Glomerular endothelial cell (primary cell): ENCODE measurements at regions not wholly inside any gene's neighbourhood (a gene's known extent, or its start where the extent isn't known, plus 50 kb on each side); places are given as distances from the start of the nearest gene placed in this dataset.
"Not testable (repeated sequence)": the region's sequence is repeated elsewhere in the genome, so short reads cannot be mapped to it uniquely, and the experiment has no call there.

Source experiments
- DNase-seq: peaks from one replicate; pipeline ENCODE4 v3.0.0-alpha.2; 2011; ENCODE audit warnings: low read depth, low spot score; ENCODE audit errors: extremely low read depth

DNA sequence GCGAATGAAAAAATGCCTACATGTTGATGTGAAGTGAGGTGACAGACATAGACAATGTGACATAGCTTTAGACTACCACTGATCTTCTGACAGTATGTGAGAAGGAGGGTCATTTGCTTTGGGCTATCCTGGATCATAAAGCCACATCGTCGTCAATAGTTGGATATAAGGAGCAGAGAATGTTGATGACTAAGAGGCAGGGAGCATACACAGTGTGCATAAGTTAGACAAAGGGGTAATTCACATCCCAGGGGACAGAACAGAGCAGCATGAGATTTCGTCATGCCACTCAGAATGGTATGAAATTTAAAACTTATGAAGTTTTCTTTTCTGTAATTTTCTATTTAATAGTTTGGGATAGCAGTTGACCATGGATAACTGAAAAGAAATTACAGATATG lies 403.2 kb downstream of the DSC3 start:
- no peak for DNase-seq

DNA sequence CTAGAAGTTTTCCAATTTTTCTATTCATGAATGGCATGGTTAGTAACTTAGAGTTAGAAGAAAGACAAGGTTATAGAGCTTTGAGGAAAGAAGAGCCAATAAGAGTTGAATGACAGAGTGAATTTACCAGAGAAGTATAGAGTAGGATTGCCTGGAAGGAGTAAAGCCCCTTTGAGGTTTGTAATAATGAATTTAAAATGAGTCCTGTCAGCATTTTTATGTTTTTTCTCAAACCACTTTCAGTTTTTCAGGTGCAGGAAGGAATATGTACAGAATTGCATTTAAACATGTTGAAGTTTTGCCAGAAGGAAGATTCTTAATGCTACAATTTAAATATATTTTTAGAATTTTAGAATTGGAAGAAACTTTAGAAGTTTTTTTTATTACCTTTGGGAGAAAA lies 408.3 kb downstream of the DSC3 start:
- no peak for DNase-seq

DNA sequence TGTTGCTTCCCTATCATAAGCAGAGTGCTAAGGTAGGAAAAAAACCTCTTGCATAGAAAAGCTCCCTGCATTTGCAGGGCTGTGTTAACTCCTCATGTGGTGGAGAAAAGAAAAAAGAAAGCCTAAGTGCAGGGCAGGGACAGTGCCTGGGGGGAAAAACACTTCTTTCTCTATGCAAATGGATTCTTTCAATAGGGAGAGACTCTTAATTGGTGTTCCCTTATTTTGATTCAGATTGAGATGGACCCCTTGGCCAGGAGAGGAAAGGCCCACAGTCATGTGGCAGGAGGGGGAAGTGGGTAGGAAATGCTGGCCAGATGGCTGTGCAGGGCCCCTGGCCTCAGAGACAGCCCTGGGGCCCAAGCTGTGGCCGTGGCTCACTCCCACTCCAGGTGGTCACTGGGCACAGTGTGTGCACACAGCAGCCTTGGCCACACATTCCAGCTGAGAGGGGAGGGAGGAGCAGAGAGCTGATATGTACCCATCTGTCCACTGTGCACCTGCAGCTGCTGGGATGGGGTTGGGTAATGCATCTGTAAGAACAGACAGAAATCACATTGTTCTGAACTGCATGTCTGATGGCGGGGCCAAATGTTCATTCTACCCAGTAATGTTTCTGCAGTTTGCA lies 410.4 kb downstream of the DSC3 start:
- DNase-seq = no peak

DNA sequence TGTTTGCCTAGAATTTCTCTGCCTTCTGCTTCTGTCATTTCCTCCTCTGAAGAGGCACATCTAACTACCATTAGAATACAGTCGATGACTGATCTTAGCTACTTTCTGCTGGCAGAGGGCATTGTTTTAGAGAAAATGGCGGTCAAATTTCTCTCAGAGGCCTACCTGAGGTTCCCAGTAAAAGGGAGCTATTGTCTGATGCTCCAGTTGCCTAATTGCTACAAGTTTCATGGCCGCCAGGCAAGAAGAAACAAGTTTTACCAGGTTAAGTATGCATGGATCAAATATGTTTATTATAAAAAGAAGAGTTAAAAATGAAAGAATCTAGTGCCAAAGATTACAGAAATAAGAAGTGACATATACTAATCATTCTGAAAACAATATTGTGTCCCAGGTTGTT lies 416.6 kb downstream of the DSC3 start:
- no peak for DNase-seq

DNA sequence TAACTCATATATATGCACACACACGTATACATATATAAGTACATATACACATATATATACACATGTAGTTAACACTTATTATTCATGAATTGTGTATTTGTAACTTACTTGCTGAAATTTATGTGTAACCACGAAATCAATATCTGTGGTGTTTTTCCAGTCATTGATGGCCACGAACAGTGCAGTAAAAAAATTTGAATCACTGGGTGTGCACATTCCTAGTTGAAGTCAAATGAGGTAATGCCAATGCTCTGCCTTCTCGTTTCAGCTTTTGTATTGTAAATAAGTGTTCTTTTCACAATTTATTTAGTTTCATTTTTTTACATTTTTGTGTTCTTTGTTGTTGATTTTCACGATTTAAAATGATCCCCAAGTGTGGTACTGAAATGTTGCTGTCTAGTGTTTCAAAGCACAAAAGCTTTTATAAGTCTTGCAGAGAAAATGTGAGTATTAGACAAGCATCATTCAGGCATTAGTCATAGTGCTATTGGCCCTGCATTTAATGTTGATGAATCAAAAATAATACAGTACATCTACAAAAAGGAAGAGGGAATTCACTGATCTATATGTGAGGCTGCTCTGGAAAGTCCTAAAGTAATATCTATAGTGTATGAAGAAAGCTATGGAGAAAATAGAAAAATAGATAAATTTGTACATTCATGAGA lies 419.0 kb downstream of the DSC3 start:
- no peak for DNase-seq

DNA sequence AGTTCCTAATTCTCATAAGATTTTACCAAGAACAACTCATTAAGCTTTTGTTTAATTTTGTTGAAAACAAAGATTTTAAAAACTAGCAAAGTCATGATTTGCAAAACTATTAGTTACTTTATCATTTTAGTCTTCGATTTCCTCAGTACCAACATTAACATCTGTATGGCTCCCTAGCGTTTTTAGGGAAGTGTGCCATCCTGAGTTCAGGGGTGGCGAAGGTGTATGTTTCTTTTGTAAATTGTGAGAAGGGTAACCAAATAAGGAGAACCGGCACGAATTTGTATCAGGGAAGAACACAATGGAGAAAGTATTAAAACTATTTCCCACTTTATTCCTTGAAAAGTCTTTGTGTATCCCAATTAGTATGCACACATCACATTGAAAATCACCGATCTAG lies 419.9 kb downstream of the DSC3 start:
- no peak for DNase-seq

DNA sequence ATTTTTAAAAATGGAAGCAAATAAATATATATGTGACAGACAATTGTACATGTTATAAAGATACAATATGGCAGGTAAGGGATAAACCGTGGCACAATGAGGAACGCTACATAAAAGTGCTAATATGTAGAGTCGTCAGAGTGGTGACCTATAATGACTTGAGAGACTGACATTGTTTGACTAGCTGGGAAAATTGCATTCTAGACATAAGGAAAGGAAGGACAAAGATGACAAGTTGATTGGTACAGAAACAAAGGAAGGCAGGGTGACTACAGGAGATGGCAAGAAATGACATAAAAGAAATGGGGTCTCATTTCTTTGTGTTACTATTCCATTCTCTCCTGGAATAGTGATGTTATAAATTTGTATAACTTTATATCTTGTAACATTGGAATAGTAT lies 420.4 kb downstream of the DSC3 start:
- DNase-seq = no peak

DNA sequence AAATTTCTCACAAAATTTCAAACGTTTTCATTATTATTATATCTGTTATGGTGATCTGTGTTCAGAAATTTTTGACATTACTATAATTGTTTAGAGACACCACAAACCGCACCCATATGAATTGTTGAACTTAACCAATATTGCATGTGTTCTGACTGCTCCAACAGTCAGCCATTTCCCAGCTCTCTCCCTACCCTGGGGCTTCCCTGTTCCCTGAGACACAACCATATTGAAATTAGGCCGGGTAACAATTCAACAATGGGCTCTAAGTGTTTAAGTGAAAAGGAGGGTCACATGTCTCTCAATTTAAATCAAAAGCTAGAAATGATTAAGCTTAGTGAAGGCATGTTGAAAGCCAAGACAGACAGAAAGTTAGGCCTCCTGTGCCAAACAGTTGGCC lies 424.0 kb downstream of the DSC3 start:
- DNase-seq = no peak

DNA sequence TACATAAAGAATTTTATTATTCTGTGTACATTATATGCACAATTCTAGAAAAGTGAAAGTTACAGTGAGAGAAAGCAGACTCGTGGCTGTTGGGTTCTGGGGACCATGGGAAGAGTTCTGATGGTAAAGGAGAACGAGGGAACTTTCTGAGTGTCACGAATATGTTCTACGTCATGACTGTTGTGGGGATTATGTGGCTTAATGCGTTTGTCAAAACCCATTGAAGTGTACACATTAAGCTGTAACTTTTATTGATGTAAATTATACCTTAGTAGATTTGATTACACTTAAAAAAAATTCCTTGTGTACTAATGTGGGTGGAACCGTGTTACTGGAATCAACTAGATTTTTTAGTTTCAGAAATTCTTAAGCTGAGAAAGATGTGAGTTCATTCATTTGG lies 426.1 kb downstream of the DSC3 start:
- DNase-seq = no peak

DNA sequence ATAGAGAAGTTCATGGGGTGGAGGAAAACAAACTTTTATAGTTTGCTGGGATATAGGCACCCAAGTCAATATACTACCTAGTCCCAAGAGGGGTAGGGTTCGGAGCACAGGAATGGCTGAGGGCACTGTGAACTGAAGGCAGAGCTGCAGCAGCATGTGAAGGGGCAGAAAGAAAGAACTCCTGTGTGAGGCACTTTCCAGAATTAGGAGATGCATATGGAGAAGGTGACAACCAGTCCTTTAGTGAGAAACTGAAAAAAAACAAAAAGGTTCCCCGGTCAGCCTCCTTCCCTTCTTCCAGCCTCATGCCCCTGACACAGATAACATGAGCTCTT lies 429.1 kb downstream of the DSC3 start:
- no peak for DNase-seq

DNA sequence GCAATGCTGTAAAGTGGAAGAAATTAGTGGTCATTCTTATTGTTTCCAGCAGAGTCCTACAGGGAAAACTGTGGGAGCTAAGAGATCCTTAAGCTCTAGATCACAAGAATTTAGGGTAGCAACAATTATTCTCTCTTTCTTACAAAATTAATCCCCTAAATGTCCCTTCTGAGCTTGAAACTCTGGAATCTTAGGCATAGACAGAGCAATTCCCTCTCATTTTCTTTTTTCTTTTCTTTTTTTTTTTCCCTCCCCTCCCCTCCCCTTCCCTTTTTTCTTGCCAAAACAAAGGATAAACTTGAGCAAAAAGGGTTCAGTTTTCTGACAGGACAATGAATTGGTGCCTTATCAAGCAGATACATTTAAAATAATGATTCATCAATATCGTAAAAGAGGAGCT lies 441.0 kb downstream of the DSC3 start:
- no peak for DNase-seq

DNA sequence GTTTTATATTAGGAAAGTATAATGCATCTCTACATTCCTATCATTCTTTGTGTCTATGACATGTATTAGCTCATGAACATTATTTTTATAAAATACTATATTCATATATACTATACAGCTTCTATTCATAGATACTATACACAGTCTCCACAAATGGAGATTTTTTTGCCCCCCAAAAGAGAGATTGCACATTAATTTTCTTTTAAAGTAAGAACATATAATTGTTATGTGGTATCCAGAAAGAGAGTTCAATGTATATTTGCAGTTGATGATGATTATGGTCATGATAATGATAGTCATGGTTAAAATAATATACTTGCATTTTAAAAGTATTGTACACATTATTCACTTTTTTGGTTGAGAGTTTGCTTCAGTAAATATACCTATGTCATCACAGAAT lies 445.3 kb downstream of the DSC3 start:
- no peak for DNase-seq

DNA sequence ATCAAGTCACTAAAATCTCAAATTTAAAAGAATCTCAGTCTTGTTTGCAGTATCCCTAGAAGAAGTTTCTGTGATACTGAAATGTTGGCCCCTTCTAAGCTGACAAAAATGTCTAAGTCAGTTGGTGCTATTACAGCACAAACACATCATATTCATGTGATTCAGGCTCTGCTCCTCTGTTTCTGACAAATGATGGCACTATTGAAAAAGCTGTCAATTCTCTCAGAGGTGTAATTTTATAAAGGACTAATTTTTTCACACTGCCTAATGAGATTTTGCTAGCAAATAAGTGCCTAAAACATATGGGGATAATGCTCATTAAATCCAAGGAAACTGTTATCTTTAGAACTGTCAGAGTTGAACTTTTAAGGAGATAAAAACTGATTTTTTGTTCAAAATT lies 445.9 kb downstream of the DSC3 start:
- DNase-seq = no peak

DNA sequence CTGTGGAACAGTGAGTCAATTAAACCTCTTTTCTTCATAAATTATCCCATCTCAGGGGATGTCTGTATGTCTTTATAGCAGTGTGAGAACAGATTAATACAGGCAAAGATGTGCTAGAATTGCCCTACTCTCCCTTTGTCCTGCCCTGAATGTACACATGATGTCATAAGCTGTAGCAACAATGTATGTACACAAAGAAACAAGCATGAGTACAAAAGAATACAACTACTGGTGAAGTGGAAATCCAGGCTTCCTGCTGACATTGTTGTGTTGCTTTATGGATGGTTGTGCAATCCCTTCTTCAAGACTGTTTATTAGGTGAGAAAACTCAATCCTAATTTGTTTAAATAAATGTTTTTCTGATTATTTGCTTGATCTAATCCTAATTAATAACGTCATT lies 446.6 kb downstream of the DSC3 start:
- no peak for DNase-seq

DNA sequence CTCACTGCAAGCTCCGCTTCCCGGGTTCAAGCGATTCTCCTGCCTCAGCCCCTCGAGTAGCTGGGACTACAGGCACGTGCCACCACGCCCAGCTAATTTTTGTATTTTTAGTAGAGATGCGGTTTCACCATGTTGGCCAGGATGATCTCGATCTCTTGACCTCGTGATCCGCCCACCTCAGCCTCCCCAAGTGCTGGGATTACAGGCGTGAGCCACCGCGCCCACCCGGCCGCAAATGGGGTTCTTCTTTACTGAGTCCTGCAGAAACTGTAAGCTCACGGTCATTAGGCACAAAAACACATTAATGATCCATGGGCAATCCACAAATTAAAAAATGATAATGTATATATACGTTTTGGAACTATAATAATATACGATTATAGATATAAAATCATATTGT lies 447.6 kb downstream of the DSC3 start:
- not testable (repeated sequence) for DNase-seq

DNA sequence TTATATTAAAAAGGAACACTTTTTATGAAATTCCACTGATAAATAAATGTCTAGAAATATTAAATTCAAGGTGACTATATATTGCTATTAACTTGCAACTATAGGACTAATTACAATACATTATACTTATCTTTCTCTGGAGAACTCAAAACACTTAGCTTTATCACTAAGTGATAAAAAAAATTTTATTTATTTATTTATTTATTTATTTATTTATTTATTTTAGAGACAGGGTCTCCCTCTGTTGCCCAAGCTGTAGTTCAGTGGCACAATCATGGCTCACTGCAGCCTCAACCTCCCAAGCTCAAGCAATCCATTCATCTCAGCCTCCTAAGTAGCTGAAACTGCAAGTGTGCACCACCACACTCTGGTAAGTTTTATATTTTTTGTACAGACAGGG lies 451.1 kb downstream of the DSC3 start:
- no peak for DNase-seq

DNA sequence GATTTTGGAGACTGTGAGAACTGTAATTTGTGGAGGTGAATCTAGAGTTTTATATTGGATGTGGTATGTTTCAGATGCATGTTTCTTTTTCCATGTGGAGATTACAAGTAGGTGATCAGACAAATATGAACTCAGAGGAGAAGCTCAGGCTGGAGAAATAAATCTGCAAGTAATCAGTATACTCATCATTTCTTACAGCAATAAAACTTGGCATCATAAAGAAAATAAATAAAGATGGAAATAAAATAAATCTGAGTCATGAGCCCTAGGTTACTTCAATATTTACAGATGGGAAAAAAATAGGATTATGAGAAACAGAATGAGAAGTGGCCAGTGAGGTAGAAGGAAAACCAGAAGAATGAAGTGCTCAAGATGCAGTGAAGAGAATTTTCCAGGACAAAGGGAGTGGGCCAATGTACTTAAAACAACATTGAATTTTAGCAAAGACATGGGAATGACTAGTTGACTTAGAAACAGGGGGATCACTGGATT lies 453.8 kb downstream of the DSC3 start:
- DNase-seq = no peak

DNA sequence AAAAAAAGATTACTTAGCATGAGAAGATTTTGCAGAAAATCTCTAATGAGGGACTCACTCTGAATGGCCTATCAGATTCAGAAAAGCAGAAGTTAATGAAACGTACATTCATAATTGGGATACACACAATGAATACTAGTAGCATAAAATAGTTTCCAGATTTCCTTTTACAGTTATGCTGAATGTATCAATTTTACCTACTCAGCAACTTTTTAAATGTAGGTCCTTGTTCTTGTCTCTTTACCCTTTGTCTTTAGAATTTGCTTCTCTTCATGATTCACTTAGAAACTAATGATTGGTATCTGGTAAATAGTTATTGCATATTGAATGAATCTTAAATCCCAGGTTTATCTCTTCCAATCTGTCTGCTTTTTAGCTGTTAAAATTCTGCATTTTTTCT lies 458.8 kb downstream of the DSC3 start:
- no peak for DNase-seq

DNA sequence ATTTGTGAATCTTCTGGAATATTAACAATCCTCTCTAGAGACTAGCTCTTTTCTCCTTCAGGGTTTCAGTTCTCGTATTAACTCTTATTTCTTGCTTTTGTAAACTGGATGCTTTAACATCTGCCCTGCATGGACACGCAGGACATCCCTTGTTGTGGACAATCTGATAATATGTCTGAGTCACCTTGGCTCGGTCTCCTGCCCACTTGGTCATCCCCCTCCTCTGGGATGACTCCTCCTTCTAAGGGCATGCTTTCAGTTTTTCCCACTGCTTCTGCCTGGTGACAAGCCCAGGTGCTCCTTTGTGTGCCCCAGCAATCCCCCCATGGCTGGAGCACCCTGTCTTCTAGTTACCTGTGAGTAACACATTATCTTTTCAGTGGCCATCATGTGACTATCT lies 460.5 kb downstream of the DSC3 start:
- no peak for DNase-seq

DNA sequence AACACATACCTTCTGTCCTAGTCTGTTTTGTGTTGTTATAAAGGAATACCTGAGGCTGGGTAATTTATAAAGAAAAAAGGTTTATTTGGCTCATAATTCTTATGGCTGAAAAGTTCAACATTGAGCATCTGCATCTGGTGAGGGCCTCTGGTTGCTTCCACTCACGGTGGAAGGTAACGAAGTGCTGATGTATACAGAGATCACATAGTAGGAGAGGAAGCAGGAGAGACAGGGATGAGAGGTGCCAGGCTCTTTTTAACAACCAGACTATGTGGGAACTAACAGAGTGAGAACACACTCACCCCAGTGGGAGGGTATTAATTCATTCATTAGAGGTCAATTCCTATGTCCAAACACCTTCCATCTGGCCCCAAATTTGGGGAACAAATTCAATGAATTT lies 463.8 kb downstream of the DSC3 start:
- DNase-seq = no peak

DNA sequence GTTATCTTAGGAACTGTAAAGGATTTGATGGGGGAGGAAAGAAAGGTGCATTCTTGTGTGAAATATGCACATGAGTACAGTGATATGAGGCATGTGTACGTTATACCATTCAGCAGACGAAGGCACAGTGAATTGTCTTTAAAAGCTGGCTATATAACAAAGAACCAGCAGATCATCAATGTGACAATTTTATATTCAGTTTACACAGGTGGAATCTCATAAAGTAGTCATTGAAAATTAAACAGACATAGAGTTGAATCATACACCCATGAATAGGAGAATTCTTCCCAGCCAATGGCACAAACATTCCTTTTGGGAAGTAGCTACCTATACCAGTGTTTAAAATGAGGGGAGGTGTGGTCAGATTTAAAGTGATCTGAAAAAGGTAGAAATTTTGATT lies 470.3 kb downstream of the DSC3 start:
- DNase-seq = no peak

DNA sequence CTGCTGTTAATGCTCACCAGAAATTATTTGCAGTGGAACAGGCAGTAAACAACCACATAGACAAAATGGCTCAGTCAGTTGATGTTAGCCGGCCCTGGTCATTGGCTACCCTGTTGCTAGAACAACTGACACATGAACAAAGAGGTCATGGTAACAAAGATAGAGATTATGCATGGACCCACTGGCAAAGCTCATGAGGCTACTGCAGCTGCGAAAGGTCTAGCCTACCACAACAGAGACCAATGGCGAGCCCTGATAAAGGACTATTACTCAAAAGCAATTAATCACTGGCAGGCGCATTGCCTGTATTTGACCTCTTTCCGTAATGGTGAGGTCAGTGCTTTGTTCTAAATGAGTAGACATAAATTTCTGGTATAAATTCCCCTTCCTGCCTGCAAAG lies 474.2 kb downstream of the DSC3 start:
- DNase-seq = no peak

DNA sequence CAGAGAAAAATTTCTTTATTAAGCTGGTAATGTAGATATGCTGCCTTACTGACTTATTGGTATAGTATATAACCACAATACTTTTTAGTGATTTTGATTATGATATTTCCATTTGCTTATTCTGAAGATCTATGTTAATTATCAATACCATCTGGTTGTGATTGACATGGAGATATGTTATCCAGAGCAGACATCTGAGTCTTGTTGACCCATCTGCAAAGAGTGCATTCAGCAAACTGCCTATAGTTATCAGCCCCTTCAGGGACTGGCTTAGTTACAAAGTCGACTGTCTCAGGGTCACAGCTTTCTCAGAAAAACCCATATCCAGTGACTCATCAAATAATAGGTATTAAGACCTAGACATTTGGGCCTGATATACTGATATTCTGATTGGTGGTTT lies 475.7 kb downstream of the DSC3 start:
- no peak for DNase-seq
